Stomach (tissue), 8 donors: ENCODE measurements at regions not wholly inside any gene's neighbourhood (a gene's known extent, or its start where the extent isn't known, plus 50 kb on each side); places are given as distances from the start of the nearest gene placed in this dataset.

Experiments used
- DNase-seq, 2 donors: peaks; one replicate each; pipeline versions ENCODE4 v3.0.0 to v3.0.0-alpha.2; 2013 to 2019
- H3K27ac ChIP-seq, 5 donors: fragments of 200-600 bp in 4 of 5; sonication (generic) in 4 of 5; one replicate each; pipeline ENCODE4 v1.5.1; 2013 to 2019; ENCODE audit warnings: mild to moderate bottlenecking in 1 of 5, moderate library complexity in 1 of 5
- H3K27me3 ChIP-seq, 3 donors: fragments of 200-600 bp; sonication (generic); one replicate each; pipeline ENCODE4 v1.5.1; 2017 to 2019; ENCODE audit warnings: mixed run types in 1 of 3
- H3K36me3 ChIP-seq, 4 donors: fragments of 200-600 bp; sonication (generic); 1 replicate in 3 of 4; 2 replicates in 1 of 4; pipeline ENCODE4 v1.5.1; 2016 to 2019
- H3K4me1 ChIP-seq, 4 donors: fragments of 200-600 bp; sonication (generic); one replicate each; pipeline ENCODE4 v1.5.1; 2016 to 2019
- H3K4me3 ChIP-seq, 4 donors: fragments of 200-600 bp; sonication (generic) in 3 of 4; one replicate each; pipeline ENCODE4 v1.5.1; 2016 to 2019; ENCODE audit warnings: mild to moderate bottlenecking in 1 of 4
- H3K9me3 ChIP-seq, 4 donors: fragments of 200-600 bp; sonication (generic); one replicate each; pipeline ENCODE4 v1.5.1; 2016 to 2019
- CTCF ChIP-seq, 7 experiments: fragments of 450-650 bp in 4 of 7; fragments of 200-600 bp in 3 of 7; sonication (generic) in 3 of 7; IDR thresholded peaks; one replicate each; pipeline ENCODE4 v1.5.1; 2016 to 2019; ENCODE audit warnings: antibody characterized with exemption in 7 of 7, control low read depth in 2 of 7, mild to moderate bottlenecking in 1 of 7
- EP300 ChIP-seq: sonication (generic); formaldehyde crosslinking; IDR thresholded peaks from one replicate; pipeline ENCODE4 v1.6.1; 2017; ENCODE audit warnings: antibody characterized with exemption
- POLR2A ChIP-seq, 4 donors: fragments of 450-650 bp; IDR thresholded peaks; one replicate each; pipeline ENCODE4 v1.6.1; 2016; ENCODE audit warnings: antibody characterized with exemption in 4 of 4, control low read depth in 2 of 4, mild to moderate bottlenecking in 1 of 4, moderate library complexity in 1 of 4
- POLR2AphosphoS5 ChIP-seq, 3 donors: sonication (generic); formaldehyde crosslinking; IDR thresholded peaks; one replicate each; pipeline ENCODE4 v1.6.1; 2016; ENCODE audit warnings: antibody characterized with exemption in 3 of 3
- WGBS, 5 donors: extraction: QIAGEN DNeasy Blood & Tissue Kit in 3 of 5; methylation state at CpG; one replicate each; pipeline versions ENCODE4 v1.1.5 to v1.1.7; 2013 to 2018; 5-methylcytosine and 5-hydroxymethylcytosine counted together
- intact Hi-C: fragments of 100-400 bp; cut with DNase I; formaldehyde crosslinking; loops from one replicate; pipeline ENCODE4 v1.15.1; 2023; ENCODE audit warnings: low total_unique reads
- donor health status: healthy with polysubstance abuse.
- donor health status: Bipolar disorder and iron deficiency.
- donor health status: healthy.

- 53 to 79% (median 67%) methylated on average over 1 of the region's 1 CpG for WGBS, 5 donors
- no peak for TF ChIP-seq POLR2A (IDR thresholded peaks at IDR 0.05)
- no peak for TF ChIP-seq EP300
- no peak for TF ChIP-seq POLR2AphosphoS5 (IDR thresholded peaks at IDR 0.05)
- no peak for TF ChIP-seq CTCF (IDR thresholded peaks at IDR 0.05)
- Histone ChIP-seq H3K9me3 (peaks cover 0 to 6% (median 0%) of the 10 kb centered on the region in 4 donors), H3K36me3 (no peaks in the 10 kb centered on the region), H3K4me1 (no peaks in the 10 kb centered on the region), H3K27ac (no peak overlapping the region), H3K4me3 (no peak overlapping the region), H3K27me3 (no peaks in the 10 kb centered on the region)
- intact Hi-C loops, result no loop called here
- no peak for DNase-seq
Measured at GRCh38 chr19:28330831-28331230, 882.1 kb downstream of the UQCRFS1 start.

GRCh38 chr19:28329429-28329828, 883.5 kb downstream of the UQCRFS1 start:
- Histone ChIP-seq H3K9me3 (peaks cover 0 to 6% (median 0%) of the 10 kb centered on the region in 4 donors), H3K27me3 (no peaks in the 10 kb centered on the region), H3K27ac (no peak overlapping the region), H3K4me1 (no peaks in the 10 kb centered on the region), H3K36me3 (no peaks in the 10 kb centered on the region), H3K4me3 (no peak overlapping the region)
- no peak for DNase-seq
- WGBS, 5 donors, result 57 to 87% (median 72%) methylated on average over 4 of the region's 4 CpGs
- TF ChIP-seq CTCF (IDR thresholded peaks at IDR 0.05) (no peak), POLR2AphosphoS5 (IDR thresholded peaks at IDR 0.05) (no peak), POLR2A (IDR thresholded peaks at IDR 0.05) (no peak), EP300 (no peak)
- intact Hi-C loops, result loop anchor here (5.0 kb wide), 1 partner anchor 357 kb away; no protein-coding TSS in a partner anchor

GRCh38 chr19:28327905-28328304, 885.0 kb downstream of the UQCRFS1 start:
- intact Hi-C loops, result loop anchor here (5.0 kb wide), 1 partner anchor 356 kb away; no protein-coding TSS in a partner anchor
- TF ChIP-seq EP300 (no peak), POLR2AphosphoS5 (IDR thresholded peaks at IDR 0.05) (no peak), POLR2A (IDR thresholded peaks at IDR 0.05) (no peak), CTCF (IDR thresholded peaks at IDR 0.05) (no peak)
- Histone ChIP-seq H3K27ac (no peak overlapping the region), H3K9me3 (peaks cover 0 to 6% (median 0%) of the 10 kb centered on the region in 4 donors), H3K4me1 (no peaks in the 10 kb centered on the region), H3K36me3 (no peaks in the 10 kb centered on the region), H3K27me3 (no peaks in the 10 kb centered on the region), H3K4me3 (no peak overlapping the region)
- no peak for DNase-seq
- WGBS, 5 donors, result 43 to 82% (median 68%) methylated on average over 2 to 3 of the region's 3 CpGs

- DNase-seq, result no peak
- 42 to 75% (median 56%) methylated on average over 4 of the region's 4 CpGs for WGBS, 5 donors
- H3K36me3 ChIP-seq, result no peaks in the 10 kb centered on the region
- H3K27me3 ChIP-seq, result no peaks in the 10 kb centered on the region
- H3K9me3 ChIP-seq, result peaks cover 0 to 6% (median 0%) of the 10 kb centered on the region in 4 donors
- no peak overlapping the region for H3K4me3 ChIP-seq
- no peaks in the 10 kb centered on the region for H3K4me1 ChIP-seq
- TF ChIP-seq EP300 (no peak), POLR2AphosphoS5 (IDR thresholded peaks at IDR 0.05) (no peak)
- intact Hi-C loops, result loop anchor here (5.0 kb wide), 1 partner anchor 354 kb away; no protein-coding TSS in a partner anchor
- H3K27ac ChIP-seq, result no peak overlapping the region
Measured at GRCh38 chr19:28326746-28327145, 886.2 kb downstream of the UQCRFS1 start.

GRCh38 chr19:28324275-28325060, 888.5 kb downstream of the UQCRFS1 start:
- WGBS, 5 donors, result 47 to 62% (median 49%) methylated on average over 5 of the region's 5 CpGs
- H3K4me3 ChIP-seq, result no peak overlapping the region
- peaks cover 0 to 5% (median 0%) of the 10 kb centered on the region in 4 donors for H3K9me3 ChIP-seq
- no peak for DNase-seq
- H3K27ac ChIP-seq, result no peak overlapping the region
- intact Hi-C loops, result loop anchor here (5.0 kb wide), 1 partner anchor 352 kb away; no protein-coding TSS in a partner anchor
- H3K36me3 ChIP-seq, result no peaks in the 10 kb centered on the region
- no peaks in the 10 kb centered on the region for H3K4me1 ChIP-seq
- H3K27me3 ChIP-seq, result no peaks in the 10 kb centered on the region
- TF ChIP-seq EP300, result no peak
- no peak for TF ChIP-seq POLR2A (IDR thresholded peaks at IDR 0.05)
- no peak for TF ChIP-seq POLR2AphosphoS5 (IDR thresholded peaks at IDR 0.05)
- TF ChIP-seq CTCF (IDR thresholded peaks at IDR 0.05), result no peak
